PC-9 (cell line): ENCODE measurements at regions not wholly inside any gene's neighbourhood (a gene's known extent, or its start where the extent isn't known, plus 50 kb on each side); places are given as distances from the start of the nearest gene placed in this dataset.
"Not testable (repeated sequence)": the region's sequence is repeated elsewhere in the genome, so short reads cannot be mapped to it uniquely, and the experiment has no call there.

ENCODE experiments used
- BruUV-seq: library from RNA; stranded (reverse); fragments of 400-500 nt; replicated peaks from 2 replicates; lab custom pipeline; 2021; lab: Mats Ljungman, UMichigan
- CTCF ChIA-PET: fragments of 300-600 bp; sonication (Branson Sonifier 250); formaldehyde crosslinking; loops from one replicate; lab custom pipeline; 2022; ENCODE audit warnings: antibody characterized with exemption; lab: Charles Lee
- POLR2A ChIA-PET: fragments of 300-600 bp; sonication (Branson Sonifier 250); formaldehyde crosslinking; loops from one replicate; lab custom pipeline; 2022; ENCODE audit warnings: antibody characterized with exemption; ENCODE audit not compliant: unreplicated experiment; lab: Charles Lee
- DNase-seq, 2 experiments: peaks; one replicate each; pipeline versions ENCODE4 v3.0.0 to v3.0.0-alpha.2; 2015 to 2022; ENCODE audit warnings: mixed read lengths in 1 of 2
- H2AFZ ChIP-seq: fragments of 200-600 bp; sonication (generic); 2 replicates; pipeline ENCODE4 v1.8.1; 2017; ENCODE audit warnings: antibody characterized with exemption
- H3F3A ChIP-seq: fragments of 200-600 bp; sonication (generic); 2 replicates; pipeline ENCODE4 v1.8.1; 2017; ENCODE audit warnings: antibody characterized with exemption, mild to moderate bottlenecking, low read depth; ENCODE audit not compliant: insufficient read depth
- H3K27ac ChIP-seq: fragments of 200-600 bp; sonication (generic); 2 replicates; pipeline ENCODE4 v1.6.1; 2016; ENCODE audit warnings: mixed run types
- H3K27me3 ChIP-seq: fragments of 200-600 bp; sonication (generic); 2 replicates; pipeline ENCODE4 v1.6.1; 2016; ENCODE audit warnings: low read depth, mixed run types; ENCODE audit not compliant: insufficient read depth
- H3K36me3 ChIP-seq: fragments of 200-600 bp; sonication (generic); 2 replicates; pipeline ENCODE4 v1.6.1; 2016; ENCODE audit warnings: low read depth, mixed run types
- H3K4me1 ChIP-seq: fragments of 200-600 bp; sonication (generic); replicated peaks from 2 replicates; pipeline ENCODE4 v1.6.1; 2016; ENCODE audit warnings: mixed run types; ENCODE audit not compliant: insufficient read depth
- H3K4me2 ChIP-seq: fragments of 200-600 bp; sonication (generic); 2 replicates; pipeline ENCODE4 v1.6.1; 2017; ENCODE audit warnings: mixed run types
- H3K4me3 ChIP-seq: fragments of 200-600 bp; sonication (generic); 2 replicates; pipeline ENCODE4 v1.6.1; 2016; ENCODE audit warnings: mixed run types
- H3K79me2 ChIP-seq: fragments of 200-600 bp; sonication (generic); 2 replicates; pipeline ENCODE4 v1.6.1; 2017; ENCODE audit warnings: low read depth, mixed run types
- H3K9me2 ChIP-seq: fragments of 200-600 bp; sonication (generic); 2 replicates; pipeline ENCODE4 v1.8.1; 2017; ENCODE audit warnings: mild to moderate bottlenecking; ENCODE audit not compliant: insufficient read depth
- H3K9me3 ChIP-seq: fragments of 200-600 bp; sonication (generic); 2 replicates; pipeline ENCODE4 v1.8.1; 2016; ENCODE audit warnings: low read depth; ENCODE audit not compliant: insufficient read depth
- H4K20me1 ChIP-seq: fragments of 200-600 bp; sonication (generic); 2 replicates; pipeline ENCODE4 v1.8.1; 2017; ENCODE audit not compliant: insufficient read depth
- CTCF ChIP-seq: fragments of 200-600 bp; sonication (generic); conservative IDR thresholded peaks from 2 replicates; pipeline ENCODE4 v1.6.1; 2017; ENCODE audit warnings: mixed run types, antibody characterized with exemption, mild to moderate bottlenecking, moderate library complexity
- EZH2 ChIP-seq: fragments of 200-600 bp; sonication (generic); IDR thresholded peaks from 2 replicates; pipeline ENCODE4 v1.8.0; 2017; ENCODE audit warnings: antibody characterized with exemption, low read depth
- intact Hi-C: fragments of 100-400 bp; cut with micrococcal nuclease; formaldehyde crosslinking; loops from one replicate; pipeline ENCODE4 v1.10.0; 2022; ENCODE audit not compliant: unreplicated experiment

- Histone ChIP-seq H2AFZ (no peak overlapping the region), H4K20me1 (no peaks in the 10 kb centered on the region), H3K4me3 (no peak overlapping the region), H3F3A (peaks cover 5% of the 10 kb centered on the region; the same call in 1 of the 2 replicates), H3K4me1 (peaks cover 45% of the 10 kb centered on the region), H3K4me2 (peak overlapping the region; percentile 43), H3K27ac (peak overlapping the region; percentile 33; the same call in 1 of the 2 replicates), H3K9me2 (no peaks in the 10 kb centered on the region), H3K27me3 (no peaks in the 10 kb centered on the region), H3K79me2 (no peaks in the 10 kb centered on the region), H3K9me3 (no peaks in the 10 kb centered on the region), H3K36me3 (no peaks in the 10 kb centered on the region)
- peak; percentile 8 to 96 for DNase-seq
- BruUV-seq: no TSS peak
- intact Hi-C loops: loop anchor here (1.0 to 10.0 kb wide), 3 partner anchors 204 to 232 kb away; no protein-coding TSS in a partner anchor
- no peak for TF ChIP-seq CTCF
- no peak for TF ChIP-seq EZH2
- ChIA-PET POLR2A (interaction anchor here (0.6 to 0.7 kb wide), 3 partner anchors 106 to 362 kb away, joined by 3 to 5 read pairs (median 4); no protein-coding TSS in a partner anchor), CTCF (no interaction called here)
These were observed 68.3 kb downstream of the DYRK2 start for GRCh38 chr12:67716817-67717216.

- H4K20me1 ChIP-seq, DNase-seq, H3F3A ChIP-seq, H3K79me2 ChIP-seq, H3K4me2 ChIP-seq, H3K27ac ChIP-seq, H3K4me3 ChIP-seq, H3K27me3 ChIP-seq, BruUV-seq, CTCF ChIA-PET, POLR2A ChIA-PET, H3K36me3 ChIP-seq, H3K9me3 ChIP-seq, H2AFZ ChIP-seq, H3K9me2 ChIP-seq: not testable (repeated sequence)
- H3K4me1 ChIP-seq: peaks cover 39% of the 10 kb centered on the region
- intact Hi-C loops: loop anchor here (10.0 kb wide), 1 partner anchor 235 kb away; no protein-coding TSS in a partner anchor
These were observed 70.8 kb downstream of the DYRK2 start for GRCh38 chr12:67719303-67719702.

- no peaks in the 10 kb centered on the region for H3K79me2 ChIP-seq
- no peak overlapping the region for H3K4me2 ChIP-seq
- ChIA-PET POLR2A (no interaction called here), CTCF (no interaction called here)
- no peak for TF ChIP-seq CTCF
- TF ChIP-seq EZH2: no peak
- DNase-seq: no peak
- H3K36me3 ChIP-seq: no peaks in the 10 kb centered on the region
- H3K27me3 ChIP-seq: no peaks in the 10 kb centered on the region
- no peaks in the 10 kb centered on the region for H3K9me2 ChIP-seq
- H3K4me3 ChIP-seq: no peak overlapping the region
- BruUV-seq: no TSS peak
- H4K20me1 ChIP-seq: no peaks in the 10 kb centered on the region
- intact Hi-C loops: no loop called here
- no peak overlapping the region for H3K27ac ChIP-seq
- peaks cover 28% of the 10 kb centered on the region for H3K4me1 ChIP-seq
- H3F3A ChIP-seq: peaks cover 5% of the 10 kb centered on the region; the same call in 1 of the 2 replicates
- no peak overlapping the region for H2AFZ ChIP-seq
- H3K9me3 ChIP-seq: no peaks in the 10 kb centered on the region
These were observed 71.9 kb downstream of the DYRK2 start for GRCh38 chr12:67720351-67720856.

- Histone ChIP-seq H3K79me2 (no peaks in the 10 kb centered on the region), H3K36me3 (no peaks in the 10 kb centered on the region), H3K27ac (no peak overlapping the region), H3K9me3 (no peaks in the 10 kb centered on the region), H3F3A (peaks cover 5% of the 10 kb centered on the region; the same call in 1 of the 2 replicates), H3K9me2 (no peaks in the 10 kb centered on the region), H3K4me1 (peaks cover 20% of the 10 kb centered on the region), H2AFZ (no peak overlapping the region), H3K4me2 (no peak overlapping the region), H3K4me3 (no peak overlapping the region), H3K27me3 (no peaks in the 10 kb centered on the region), H4K20me1 (no peaks in the 10 kb centered on the region)
- TF ChIP-seq EZH2: no peak
- TF ChIP-seq CTCF: no peak
- intact Hi-C loops: no loop called here
- ChIA-PET CTCF (no interaction called here), POLR2A (no interaction called here)
- no TSS peak for BruUV-seq
- DNase-seq: no peak
These were observed 72.7 kb downstream of the DYRK2 start for GRCh38 chr12:67721248-67721647.
